Peyer's patch (tissue), 4 donors: ENCODE measurements at regions not wholly inside any gene's neighbourhood (a gene's known extent, or its start where the extent isn't known, plus 50 kb on each side); places are given as distances from the start of the nearest gene placed in this dataset.

Experiments used
- POLR2A ChIP-seq, 2 donors: fragments of 450-650 bp; IDR thresholded peaks; one replicate each; pipeline ENCODE4 v1.5.1; 2017; ENCODE audit warnings: antibody characterized with exemption in 2 of 2, mild to moderate bottlenecking in 2 of 2, moderate library complexity in 2 of 2
- TF ChIP-seq, protein P1 (sequence below), 6 experiments: fragments of 450-650 bp in 4 of 6; fragments of 200-600 bp in 2 of 6; sonication (generic) in 1 of 6; IDR thresholded peaks; one replicate each; pipeline ENCODE4 v1.5.1; 2017 to 2019; ENCODE audit warnings: antibody characterized with exemption in 6 of 6, mild to moderate bottlenecking in 3 of 6, moderate library complexity in 1 of 6

DNA sequence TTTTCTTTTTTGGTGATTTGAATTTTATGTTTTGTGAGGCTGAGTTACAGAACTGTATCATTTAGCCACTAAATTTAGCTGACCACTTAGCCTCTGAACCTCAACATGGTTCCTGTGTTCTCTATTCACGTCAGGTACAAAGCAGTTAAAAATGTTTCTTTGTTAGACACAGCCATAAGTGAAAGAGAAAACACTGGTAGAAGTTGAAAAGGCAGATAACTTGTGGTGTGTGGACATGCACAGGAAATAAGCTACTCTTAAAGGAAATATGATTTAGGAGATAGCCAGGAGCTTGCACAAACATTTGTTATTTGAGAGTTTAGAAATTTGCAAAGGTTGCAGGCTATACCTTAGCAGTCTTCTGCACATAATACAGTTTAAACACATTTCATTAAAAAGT, 171.0 kb upstream of the RPS6KA3 start:
- TF ChIP-seq, protein P1, sequence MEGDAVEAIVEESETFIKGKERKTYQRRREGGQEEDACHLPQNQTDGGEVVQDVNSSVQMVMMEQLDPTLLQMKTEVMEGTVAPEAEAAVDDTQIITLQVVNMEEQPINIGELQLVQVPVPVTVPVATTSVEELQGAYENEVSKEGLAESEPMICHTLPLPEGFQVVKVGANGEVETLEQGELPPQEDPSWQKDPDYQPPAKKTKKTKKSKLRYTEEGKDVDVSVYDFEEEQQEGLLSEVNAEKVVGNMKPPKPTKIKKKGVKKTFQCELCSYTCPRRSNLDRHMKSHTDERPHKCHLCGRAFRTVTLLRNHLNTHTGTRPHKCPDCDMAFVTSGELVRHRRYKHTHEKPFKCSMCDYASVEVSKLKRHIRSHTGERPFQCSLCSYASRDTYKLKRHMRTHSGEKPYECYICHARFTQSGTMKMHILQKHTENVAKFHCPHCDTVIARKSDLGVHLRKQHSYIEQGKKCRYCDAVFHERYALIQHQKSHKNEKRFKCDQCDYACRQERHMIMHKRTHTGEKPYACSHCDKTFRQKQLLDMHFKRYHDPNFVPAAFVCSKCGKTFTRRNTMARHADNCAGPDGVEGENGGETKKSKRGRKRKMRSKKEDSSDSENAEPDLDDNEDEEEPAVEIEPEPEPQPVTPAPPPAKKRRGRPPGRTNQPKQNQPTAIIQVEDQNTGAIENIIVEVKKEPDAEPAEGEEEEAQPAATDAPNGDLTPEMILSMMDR (IDR thresholded peaks at IDR 0.05) = no peak
- TF ChIP-seq POLR2A (IDR thresholded peaks at IDR 0.05) = no peak
